GM21529 (cell line): ENCODE measurements at regions not wholly inside any gene's neighbourhood (a gene's known extent, or its start where the extent isn't known, plus 50 kb on each side); places are given as distances from the start of the nearest gene placed in this dataset.

Experiments used
- ATAC-seq: cut with Tn5 transposase; IDR thresholded peaks from one replicate; pipeline ENCODE4 v1.9.1; 2021; ENCODE audit not compliant: unreplicated experiment

- ATAC-seq = no peak
Measured at GRCh38 chr1:221801773-221802516, 60.1 kb upstream of the DUSP10 start.

GRCh38 chr1:221801251-221801661, 59.4 kb upstream of the DUSP10 start:
- ATAC-seq = no peak

GRCh38 chr1:221800831-221801230, 58.9 kb upstream of the DUSP10 start:
- no peak for ATAC-seq

- no peak for ATAC-seq
Measured at GRCh38 chr1:221797506-221797905, 55.6 kb upstream of the DUSP10 start.

GRCh38 chr1:221796700-221797099, 54.8 kb upstream of the DUSP10 start:
- no peak for ATAC-seq

- peak; percentile 43 for ATAC-seq
Measured at GRCh38 chr1:221795380-221795779, 53.5 kb upstream of the DUSP10 start.

GRCh38 chr1:221794935-221795334, 53.0 kb upstream of the DUSP10 start:
- no peak for ATAC-seq

- peak; percentile 52 for ATAC-seq
Measured at GRCh38 chr1:221794079-221794670, 52.3 kb upstream of the DUSP10 start.

- peak; percentile 75 for ATAC-seq
Measured at GRCh38 chr1:221793439-221794078, 51.7 kb upstream of the DUSP10 start.

- no peak for ATAC-seq
Measured at GRCh38 chr1:221791846-221792245, 50.0 kb upstream of the DUSP10 start.
